HG02798 (cell line): ENCODE measurements at regions not wholly inside any gene's neighbourhood (a gene's known extent, or its start where the extent isn't known, plus 50 kb on each side); places are given as distances from the start of the nearest gene placed in this dataset.
"Not testable (repeated sequence)": the region's sequence is repeated elsewhere in the genome, so short reads cannot be mapped to it uniquely, and the experiment has no call there.

Experiments
- ATAC-seq: cut with Tn5 transposase; IDR thresholded peaks from one replicate; pipeline ENCODE4 v1.9.1; 2021; ENCODE audit warnings: mild to moderate bottlenecking; ENCODE audit not compliant: unreplicated experiment, poor library complexity

- ATAC-seq = not testable (repeated sequence)
Observed at GRCh38 chr5:63732880-63733279, 229.4 kb downstream of the HTR1A start.

GRCh38 chr5:63727583-63727982 is 234.7 kb downstream of the HTR1A start:
- ATAC-seq = no peak

GRCh38 chr5:63726496-63726895 is 235.7 kb downstream of the HTR1A start:
- ATAC-seq = no peak

GRCh38 chr5:63719147-63719546 is 243.1 kb downstream of the HTR1A start:
- no peak for ATAC-seq

GRCh38 chr5:63700241-63700640 is 262.0 kb downstream of the HTR1A start:
- ATAC-seq = no peak

GRCh38 chr5:63697811-63698210 is 264.4 kb downstream of the HTR1A start:
- no peak for ATAC-seq

- no peak for ATAC-seq
Observed at GRCh38 chr5:63690546-63690945, 271.7 kb downstream of the HTR1A start.

- ATAC-seq = no peak
Observed at GRCh38 chr5:63687854-63688516, 274.3 kb downstream of the HTR1A start.

- no peak for ATAC-seq
Observed at GRCh38 chr5:63686938-63687337, 275.3 kb downstream of the HTR1A start.

- no peak for ATAC-seq
Observed at GRCh38 chr5:63686181-63686580, 276.1 kb downstream of the HTR1A start.

GRCh38 chr5:63685454-63685853 is 276.8 kb downstream of the HTR1A start:
- ATAC-seq = no peak

- ATAC-seq = no peak
Observed at GRCh38 chr5:63674881-63675280, 287.4 kb downstream of the HTR1A start.

GRCh38 chr5:63655043-63655442 is 307.2 kb downstream of the HTR1A start:
- ATAC-seq = no peak

- no peak for ATAC-seq
Observed at GRCh38 chr5:63650581-63650980, 311.7 kb downstream of the HTR1A start.

GRCh38 chr5:63648376-63648775 is 313.9 kb downstream of the HTR1A start:
- ATAC-seq = no peak

- no peak for ATAC-seq
Observed at GRCh38 chr5:63629951-63630630, 332.2 kb downstream of the HTR1A start.

- ATAC-seq = no peak
Observed at GRCh38 chr5:63613442-63613841, 348.8 kb downstream of the HTR1A start.

GRCh38 chr5:63603996-63604395 is 358.2 kb downstream of the HTR1A start:
- ATAC-seq = no peak

GRCh38 chr5:63602971-63603370 is 359.3 kb downstream of the HTR1A start:
- no peak for ATAC-seq

GRCh38 chr5:63596254-63596653 is 366.0 kb downstream of the HTR1A start:
- ATAC-seq = no peak

- ATAC-seq = no peak
Observed at GRCh38 chr5:63573380-63573779, 388.9 kb downstream of the HTR1A start.

GRCh38 chr5:63572740-63573139 is 389.5 kb downstream of the HTR1A start:
- no peak for ATAC-seq
